ENCODE measurements at regions not wholly inside any gene's neighbourhood (a gene's known extent, or its start where the extent isn't known, plus 50 kb on each side); places are given as distances from the start of the nearest gene placed in this dataset.

- DNase-seq (ENCODE audit: extremely low spot score), result no peak
- no peak for TF ChIP-seq CTCF (IDR thresholded peaks at IDR 0.05; ENCODE audit: control extremely low read depth, extremely low read depth, low read depth, missing control alignments)
- ChIA-PET CTCF (interaction anchor here (0.9 to 1.8 kb wide), 7 partner anchors 13 to 40 kb away, joined by 3 to 5 read pairs (median 4); no protein-coding TSS in a partner anchor), POLR2A (no interaction called here)
Measured at GRCh38 chr7:142443216-142444010, 185.6 kb upstream of the PRSS58 start.

GRCh38 chr7:142442396-142442795 is 184.5 kb upstream of the PRSS58 start:
- TF ChIP-seq CTCF (IDR thresholded peaks at IDR 0.05; ENCODE audit: control extremely low read depth, extremely low read depth, low read depth, missing control alignments), result no peak
- ChIA-PET CTCF (interaction anchor here (0.9 to 2.6 kb wide), 3 partner anchors 13 to 17 kb away, joined by 3 to 7 read pairs (median 5); no protein-coding TSS in a partner anchor), POLR2A (no interaction called here)
- no peak for DNase-seq (ENCODE audit: extremely low spot score)

GRCh38 chr7:142440906-142441411 is 183.1 kb upstream of the PRSS58 start:
- ChIA-PET CTCF (interaction anchor here (2.6 kb wide), 1 partner anchor 18 kb away, joined by 7 read pairs; no protein-coding TSS in a partner anchor), POLR2A (no interaction called here)
- DNase-seq (ENCODE audit: extremely low spot score), result no peak
- TF ChIP-seq CTCF (IDR thresholded peaks at IDR 0.05; ENCODE audit: control extremely low read depth, extremely low read depth, low read depth, missing control alignments), result no peak

- no peak for DNase-seq (ENCODE audit: extremely low spot score)
- no peak for TF ChIP-seq CTCF (IDR thresholded peaks at IDR 0.05; ENCODE audit: control extremely low read depth, extremely low read depth, low read depth, missing control alignments)
- ChIA-PET CTCF (interaction anchor here (0.8 to 2.6 kb wide), 5 partner anchors 19 to 49 kb away, joined by 3 to 7 read pairs (median 3); no protein-coding TSS in a partner anchor), POLR2A (no interaction called here)
Measured at GRCh38 chr7:142440219-142440905, 182.5 kb upstream of the PRSS58 start.

GRCh38 chr7:142439739-142440138 is 181.9 kb upstream of the PRSS58 start:
- TF ChIP-seq CTCF (IDR thresholded peaks at IDR 0.05; ENCODE audit: control extremely low read depth, extremely low read depth, low read depth, missing control alignments), result no peak
- peak; percentile 37 for DNase-seq (ENCODE audit: extremely low spot score)
- CTCF ChIA-PET, result interaction anchor here (0.8 to 2.6 kb wide), 6 partner anchors 19 to 53 kb away, joined by 3 to 7 read pairs (median 4); no protein-coding TSS in a partner anchor
- POLR2A ChIA-PET, result no interaction called here

- no peak for TF ChIP-seq CTCF (IDR thresholded peaks at IDR 0.05; ENCODE audit: control extremely low read depth, extremely low read depth, low read depth, missing control alignments)
- no peak for DNase-seq (ENCODE audit: extremely low spot score)
- POLR2A ChIA-PET, result no interaction called here
- CTCF ChIA-PET, result interaction anchor here (1.0 to 1.7 kb wide), 3 partner anchors 20 to 119 kb away, joined by 3 to 5 read pairs (median 4); no protein-coding TSS in a partner anchor
Measured at GRCh38 chr7:142438923-142439515, 181.2 kb upstream of the PRSS58 start.
